Duodenal mucosa (tissue), 2 donors: ENCODE measurements at regions not wholly inside any gene's neighbourhood (a gene's known extent, or its start where the extent isn't known, plus 50 kb on each side); places are given as distances from the start of the nearest gene placed in this dataset.

Source experiments
- H3K27ac ChIP-seq: one replicate; pipeline ENCODE4 v1.7.0; 2013; ENCODE audit warnings: low read depth, low read length
- H3K27me3 ChIP-seq, 2 donors: one replicate each; pipeline ENCODE4 v1.7.0; 2013; ENCODE audit warnings: low read length in 2 of 2, control low read depth in 1 of 2; ENCODE audit not compliant: insufficient read depth in 2 of 2, control insufficient read depth in 1 of 2
- H3K36me3 ChIP-seq, 2 donors: one replicate each; pipeline ENCODE4 v1.7.0; 2013; ENCODE audit warnings: low read length in 2 of 2, control low read depth in 1 of 2; ENCODE audit not compliant: insufficient read depth in 2 of 2, control insufficient read depth in 1 of 2
- H3K4me1 ChIP-seq, 2 donors: one replicate each; pipeline ENCODE4 v1.7.0; 2013; ENCODE audit warnings: low read length in 2 of 2, control low read depth in 1 of 2; ENCODE audit not compliant: insufficient read depth in 2 of 2, control insufficient read depth in 1 of 2
- H3K4me3 ChIP-seq, 2 donors: one replicate each; pipeline ENCODE4 v1.7.0; 2013; ENCODE audit warnings: low read length in 2 of 2, low read depth in 1 of 2
- H3K9ac ChIP-seq, 2 donors: one replicate each; pipeline ENCODE4 v1.7.0; 2013; ENCODE audit warnings: low read length in 2 of 2, low read depth in 1 of 2
- H3K9me3 ChIP-seq, 2 donors: one replicate each; pipeline ENCODE4 v1.7.0; 2013; ENCODE audit warnings: low read length in 2 of 2, control low read depth in 1 of 2; ENCODE audit not compliant: control insufficient read depth in 1 of 2

GRCh38 chr6:104365451-104366234 is 494.1 kb downstream of the HACE1 start:
- H3K4me3 ChIP-seq, result no peak overlapping the region
- H3K36me3 ChIP-seq, result no peaks in the 10 kb centered on the region
- H3K9ac ChIP-seq, result no peak overlapping the region

GRCh38 chr6:104357928-104358327 is 501.8 kb downstream of the HACE1 start:
- Histone ChIP-seq H3K9me3 (peaks cover 0 to 3% of the 10 kb centered on the region in 2 donors), H3K4me3 (no peak overlapping the region), H3K9ac (no peak overlapping the region), H3K4me1 (no peaks in the 10 kb centered on the region), H3K27ac (no peak overlapping the region), H3K27me3 (no peaks in the 10 kb centered on the region), H3K36me3 (no peaks in the 10 kb centered on the region)

More at GRCh38 chr6:104365451-104366234, 494.1 kb downstream of the HACE1 start:
- no peaks in the 10 kb centered on the region for H3K4me1 ChIP-seq
- H3K27me3 ChIP-seq, result no peaks in the 10 kb centered on the region
- H3K27ac ChIP-seq, result no peak overlapping the region
- H3K9me3 ChIP-seq, result no peaks in the 10 kb centered on the region

- H3K9ac ChIP-seq, result no peak overlapping the region
- H3K27ac ChIP-seq, result no peak overlapping the region
- no peak overlapping the region for H3K4me3 ChIP-seq
- H3K27me3 ChIP-seq, result no peaks in the 10 kb centered on the region
- peaks cover 0 to 3% of the 10 kb centered on the region in 2 donors for H3K9me3 ChIP-seq
- H3K36me3 ChIP-seq, result no peaks in the 10 kb centered on the region
- H3K4me1 ChIP-seq, result no peaks in the 10 kb centered on the region
Observed at GRCh38 chr6:104356197-104356596, 503.5 kb downstream of the HACE1 start.

GRCh38 chr6:104349191-104349590 is 510.5 kb downstream of the HACE1 start:
- Histone ChIP-seq H3K27me3 (no peaks in the 10 kb centered on the region), H3K27ac (no peak overlapping the region), H3K36me3 (no peaks in the 10 kb centered on the region), H3K4me3 (no peak overlapping the region), H3K9ac (no peak overlapping the region), H3K4me1 (no peaks in the 10 kb centered on the region), H3K9me3 (peaks cover 6% of the 10 kb centered on the region in 2 donors)

- Histone ChIP-seq H3K36me3 (no peaks in the 10 kb centered on the region), H3K9ac (no peak overlapping the region), H3K4me1 (no peaks in the 10 kb centered on the region), H3K9me3 (peaks cover 7 to 14% of the 10 kb centered on the region in 2 donors), H3K4me3 (no peak overlapping the region), H3K27ac (no peak overlapping the region), H3K27me3 (no peaks in the 10 kb centered on the region)
Observed at GRCh38 chr6:104344223-104344622, 515.5 kb downstream of the HACE1 start.

- Histone ChIP-seq H3K9ac (no peak overlapping the region), H3K36me3 (no peaks in the 10 kb centered on the region), H3K27ac (no peak overlapping the region), H3K4me3 (no peak overlapping the region), H3K4me1 (no peaks in the 10 kb centered on the region), H3K27me3 (no peaks in the 10 kb centered on the region), H3K9me3 (no peaks in the 10 kb centered on the region)
Observed at GRCh38 chr6:104332364-104332763, 527.4 kb downstream of the HACE1 start.

- H3K9ac ChIP-seq, result no peak overlapping the region
- no peaks in the 10 kb centered on the region for H3K27me3 ChIP-seq
- no peaks in the 10 kb centered on the region for H3K9me3 ChIP-seq
Observed at GRCh38 chr6:104326173-104327001, 533.3 kb downstream of the HACE1 start.

GRCh38 chr6:104325341-104326172 is 534.2 kb downstream of the HACE1 start:
- Histone ChIP-seq H3K9ac (no peak overlapping the region), H3K27ac (no peak overlapping the region), H3K27me3 (no peaks in the 10 kb centered on the region), H3K9me3 (no peaks in the 10 kb centered on the region), H3K4me1 (no peaks in the 10 kb centered on the region), H3K36me3 (no peaks in the 10 kb centered on the region), H3K4me3 (no peak overlapping the region)

More at GRCh38 chr6:104326173-104327001, 533.3 kb downstream of the HACE1 start:
- Histone ChIP-seq H3K36me3 (no peaks in the 10 kb centered on the region), H3K27ac (no peak overlapping the region), H3K4me1 (no peaks in the 10 kb centered on the region), H3K4me3 (no peak overlapping the region)

- Histone ChIP-seq H3K27me3 (no peaks in the 10 kb centered on the region), H3K4me1 (no peaks in the 10 kb centered on the region), H3K36me3 (no peaks in the 10 kb centered on the region), H3K27ac (no peak overlapping the region), H3K4me3 (no peak overlapping the region), H3K9ac (no peak overlapping the region), H3K9me3 (no peaks in the 10 kb centered on the region)
Observed at GRCh38 chr6:104324301-104324700, 535.4 kb downstream of the HACE1 start.
